Activated CD8-positive, alpha-beta memory T cell treated with anti-CD3 and anti-CD28 coated beads, Interleukin-2, amount 50 U/mL, for 4 hours (primary cell): ENCODE measurements at regions not wholly inside any gene's neighbourhood (a gene's known extent, or its start where the extent isn't known, plus 50 kb on each side); places are given as distances from the start of the nearest gene placed in this dataset.
"Not testable (repeated sequence)": the region's sequence is repeated elsewhere in the genome, so short reads cannot be mapped to it uniquely, and the experiment has no call there.

ENCODE experiments used
- DNase-seq: peaks from one replicate; pipeline ENCODE4 v3.0.0-alpha.2; 2020

DNA sequence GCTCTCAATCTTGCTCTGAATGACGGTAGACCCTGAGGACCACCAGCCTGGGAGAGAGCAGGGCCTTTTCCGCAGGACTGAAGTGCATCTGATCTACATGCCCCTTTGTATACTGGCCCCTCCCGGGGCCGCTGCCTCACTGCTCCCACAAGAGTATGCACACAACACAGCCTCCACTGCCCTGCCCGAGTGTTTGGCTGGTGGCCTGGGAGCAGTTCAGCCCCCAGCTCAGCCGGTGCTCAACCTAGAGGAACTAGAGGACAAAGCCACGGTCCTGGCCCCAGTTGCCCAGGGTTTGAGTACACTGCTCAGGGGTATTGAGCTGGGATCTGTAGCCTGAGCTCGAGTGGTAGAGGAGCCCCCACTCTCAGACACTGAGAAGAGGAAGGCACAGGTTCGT, 118.9 kb upstream of the CAB39 start:
- no peak for DNase-seq

DNA sequence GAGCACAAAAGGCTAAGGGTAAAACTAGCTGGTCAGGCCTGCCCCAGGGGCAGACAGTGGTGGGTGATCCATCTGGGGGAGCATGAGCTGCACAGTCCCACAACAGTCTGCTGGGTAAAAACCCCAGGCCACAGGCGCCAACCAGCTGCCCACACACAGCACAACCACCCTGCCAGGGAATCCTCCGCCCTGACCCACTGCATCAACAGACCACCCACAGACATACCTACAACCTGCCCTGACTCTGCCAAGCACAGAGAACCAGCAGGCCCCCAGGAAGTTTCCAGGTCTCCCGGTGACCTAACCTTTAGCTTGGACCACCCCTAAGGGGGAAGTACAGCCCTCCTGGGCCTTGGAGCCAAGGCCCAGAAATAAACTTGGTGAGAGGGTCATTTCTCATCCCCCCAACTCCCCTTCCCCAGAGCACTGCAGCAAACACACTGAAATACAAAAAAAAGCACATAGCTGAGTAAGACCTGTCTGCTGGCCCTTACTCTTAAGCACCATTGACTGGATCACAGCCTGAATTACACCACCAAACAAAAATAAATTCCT, 118.3 kb upstream of the CAB39 start:
- no peak for DNase-seq

DNA sequence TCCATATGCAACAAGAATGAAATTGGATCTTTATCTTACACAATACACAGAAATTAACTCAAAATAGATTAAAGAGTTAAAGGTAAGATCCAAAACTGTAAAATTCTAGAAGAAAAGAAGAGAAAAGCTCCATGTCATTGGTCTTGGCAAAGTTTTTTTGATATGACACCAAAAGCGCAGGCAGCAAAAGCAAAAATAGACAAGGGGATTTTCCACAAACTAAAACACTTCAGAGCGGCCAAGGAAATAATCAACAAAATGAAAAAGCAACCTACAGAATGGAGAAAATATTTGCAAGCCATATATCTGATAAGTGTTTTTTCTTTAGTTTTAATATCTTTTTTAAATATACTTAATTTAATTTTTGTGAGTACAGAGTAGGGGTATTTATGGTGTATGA, 112.8 kb upstream of the CAB39 start:
- no peak for DNase-seq

DNA sequence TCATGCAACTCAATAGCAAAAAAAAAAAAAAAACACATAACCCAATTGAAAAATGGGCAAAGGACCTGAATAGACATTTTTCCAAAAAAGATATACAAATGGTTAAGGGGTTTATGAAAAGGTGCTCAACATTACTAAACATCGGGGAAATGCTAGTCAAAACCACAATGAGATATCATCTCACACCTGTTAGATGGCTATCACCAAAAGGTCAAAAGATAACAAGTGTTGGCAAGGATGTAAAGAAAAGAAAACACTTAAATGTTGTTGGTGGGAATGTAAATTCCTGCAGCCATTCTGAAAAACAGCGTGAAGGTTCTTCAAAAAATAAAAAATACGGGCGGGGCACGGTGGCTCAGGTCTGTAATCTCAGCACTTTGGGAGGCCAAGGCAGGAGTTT, 112.4 kb upstream of the CAB39 start:
- no peak for DNase-seq

DNA sequence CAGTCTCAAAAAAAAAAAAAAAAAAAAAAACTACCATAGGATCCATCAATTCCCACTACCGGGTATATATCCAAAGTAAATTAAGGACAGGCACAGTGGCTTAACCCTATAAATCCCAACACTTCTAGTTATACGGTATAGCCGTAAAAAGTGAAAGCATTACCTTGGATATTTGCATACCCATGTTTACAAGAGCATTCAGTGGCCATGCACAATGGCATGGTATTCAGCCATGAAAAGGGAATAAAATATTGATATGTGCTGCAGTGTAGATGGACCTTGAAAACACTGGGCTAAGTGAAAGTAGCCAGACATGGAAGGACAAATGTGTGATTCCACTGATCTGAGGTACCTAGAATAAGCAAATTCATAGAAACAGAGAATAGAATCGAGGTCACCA, 111.8 kb upstream of the CAB39 start:
- no peak for DNase-seq

DNA sequence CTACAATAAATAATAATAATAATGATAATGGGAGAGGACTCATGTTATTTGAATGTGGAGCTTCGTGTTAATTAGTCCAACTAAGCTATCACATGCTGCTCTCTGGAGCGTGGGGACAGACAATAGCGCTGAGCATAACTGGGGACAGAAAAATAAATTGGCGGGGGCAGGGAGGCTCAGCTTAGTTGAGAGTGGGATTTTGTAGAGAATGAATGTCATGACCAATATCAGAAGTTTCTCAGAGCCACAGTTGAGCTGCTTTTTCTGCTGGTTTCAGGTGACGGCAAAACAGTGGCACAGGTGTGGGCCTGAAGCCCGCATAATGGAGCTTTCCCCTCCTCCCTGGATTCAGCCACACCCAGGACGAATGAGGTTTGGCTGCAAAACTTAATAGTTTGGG, 111.1 kb upstream of the CAB39 start:
- no peak for DNase-seq

DNA sequence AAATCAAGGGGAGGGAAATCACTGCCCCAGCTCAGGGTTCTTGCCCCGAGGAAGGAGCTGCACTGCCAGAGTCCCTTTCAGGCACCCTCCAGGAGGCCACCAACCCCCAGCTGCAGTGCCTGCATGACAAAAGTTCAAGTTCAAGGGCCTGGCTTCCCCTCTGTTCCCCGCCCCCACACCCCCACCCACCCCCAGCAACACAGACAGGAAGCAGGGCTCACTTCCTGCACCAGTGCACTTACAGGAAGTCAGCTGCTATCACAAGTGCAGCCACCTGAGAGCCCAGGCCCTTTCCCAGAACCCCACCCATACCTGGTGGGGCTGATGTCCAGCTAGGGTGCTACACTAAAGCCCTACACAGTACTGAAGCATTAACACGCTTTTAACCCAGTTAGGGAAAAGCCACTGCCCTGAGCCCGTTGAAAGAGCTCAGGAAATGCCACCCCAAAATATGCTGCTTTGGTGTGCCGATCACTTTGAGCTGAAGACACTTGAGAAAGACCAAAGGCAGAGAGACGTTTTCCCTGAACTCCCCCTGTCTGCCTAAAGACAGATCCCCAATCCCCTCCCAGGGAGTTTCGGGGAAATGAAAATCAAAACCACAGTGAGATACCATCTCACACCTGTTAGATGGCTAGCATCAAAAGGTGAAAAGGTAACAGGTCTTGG, 109.9 kb upstream of the CAB39 start:
- peak; percentile 57 for DNase-seq

DNA sequence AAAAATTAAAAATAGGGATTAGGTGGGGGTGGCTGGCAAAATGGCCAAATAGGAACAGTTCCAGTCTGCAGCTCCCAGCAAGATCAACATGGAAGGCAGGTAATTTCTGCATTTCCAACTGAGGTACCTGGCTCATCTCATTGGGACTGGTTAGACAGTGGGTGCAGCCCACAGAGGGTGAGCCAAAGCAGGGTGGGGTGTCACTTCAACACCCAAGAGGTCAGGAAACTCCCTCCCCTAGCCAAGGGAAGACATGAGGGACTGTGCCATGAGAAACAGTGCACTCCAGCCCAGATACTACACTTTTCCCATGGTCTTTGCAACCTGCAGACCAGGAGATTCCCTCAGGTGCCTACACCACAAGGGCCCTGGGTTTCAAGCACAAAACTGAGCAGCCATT, 109.3 kb upstream of the CAB39 start:
- DNase-seq = not testable (repeated sequence)

DNA sequence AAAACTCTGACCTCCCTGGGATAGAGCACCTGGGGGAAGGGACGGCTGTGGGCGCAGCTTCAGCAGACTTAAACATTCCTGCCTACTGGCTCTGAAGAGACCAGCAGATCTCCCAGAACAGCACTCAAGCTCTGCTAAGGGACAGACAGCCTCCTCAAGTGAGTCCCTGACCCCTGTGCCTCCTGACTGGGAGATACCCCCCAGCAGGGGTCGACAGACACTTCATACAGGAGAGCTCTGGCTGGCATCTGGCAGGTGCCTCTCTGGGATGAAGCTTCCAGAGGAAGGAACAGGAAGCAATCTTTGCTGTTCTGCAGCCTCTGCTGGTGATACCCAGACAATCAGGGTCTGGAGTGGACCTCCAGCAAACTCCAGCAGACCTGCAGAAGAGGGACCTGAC, 108.5 kb upstream of the CAB39 start:
- DNase-seq = not testable (repeated sequence)

DNA sequence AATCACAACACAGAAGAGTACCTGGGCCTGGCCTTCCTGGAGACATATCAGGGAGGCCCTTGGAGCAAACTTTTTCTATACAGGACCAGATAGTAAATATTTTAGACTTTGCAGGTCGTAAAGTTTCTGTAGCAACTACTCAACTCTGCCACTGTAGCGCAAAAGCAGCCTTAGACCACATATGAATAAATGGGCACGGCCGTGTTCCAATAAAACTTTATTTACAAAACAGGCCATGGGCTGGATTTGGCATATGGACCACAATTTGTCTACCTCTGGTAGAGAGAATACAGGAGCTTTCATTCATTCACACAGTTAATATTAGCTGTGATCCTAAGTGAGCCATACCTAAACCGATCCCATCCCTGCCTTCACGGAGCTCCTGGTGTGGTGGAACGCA, 98.6 kb upstream of the CAB39 start:
- DNase-seq = no peak

DNA sequence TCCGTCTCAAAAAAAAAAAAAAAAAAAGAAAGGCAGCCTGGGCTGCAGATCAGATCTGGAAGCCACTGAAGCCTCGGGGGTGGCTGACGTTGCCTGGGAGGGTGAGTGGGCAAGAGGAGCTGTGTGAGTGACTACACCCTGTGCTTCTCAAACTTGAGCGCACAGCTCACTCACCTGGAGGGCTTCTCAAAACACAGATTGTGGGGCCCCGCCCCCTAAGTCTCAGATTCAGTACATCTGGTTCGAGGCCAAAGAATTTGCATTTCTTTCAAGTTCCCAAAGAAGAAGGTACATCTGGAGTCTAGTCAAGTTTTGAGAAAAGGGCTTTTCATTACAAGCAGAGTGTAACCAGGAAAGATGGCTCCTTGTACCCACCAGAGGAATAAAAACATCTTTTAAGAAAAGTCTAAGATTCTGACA, 97.7 kb upstream of the CAB39 start:
- DNase-seq = peak; percentile 43

DNA sequence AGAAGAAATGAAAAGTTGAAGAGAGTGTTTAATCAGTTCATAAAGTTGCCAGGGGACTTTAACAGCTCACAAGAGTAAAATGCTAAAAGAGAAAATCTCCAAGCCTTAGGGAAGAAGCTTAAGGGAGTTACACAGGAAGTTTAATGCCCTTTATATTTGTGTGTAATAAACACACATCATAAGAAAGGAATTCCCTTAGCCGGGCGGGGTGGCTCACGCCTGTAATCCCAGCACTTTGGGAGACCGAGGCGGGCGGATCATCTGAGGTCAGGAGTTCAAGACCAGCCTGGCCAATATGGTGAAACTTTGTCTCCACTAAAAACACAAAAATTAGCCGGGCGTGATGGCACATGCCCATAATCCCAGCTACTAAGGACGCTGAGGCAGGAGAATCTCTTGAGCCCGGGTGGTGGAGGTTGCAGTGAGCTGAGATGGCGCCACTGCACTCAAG, 95.4 kb upstream of the CAB39 start:
- not testable (repeated sequence) for DNase-seq

DNA sequence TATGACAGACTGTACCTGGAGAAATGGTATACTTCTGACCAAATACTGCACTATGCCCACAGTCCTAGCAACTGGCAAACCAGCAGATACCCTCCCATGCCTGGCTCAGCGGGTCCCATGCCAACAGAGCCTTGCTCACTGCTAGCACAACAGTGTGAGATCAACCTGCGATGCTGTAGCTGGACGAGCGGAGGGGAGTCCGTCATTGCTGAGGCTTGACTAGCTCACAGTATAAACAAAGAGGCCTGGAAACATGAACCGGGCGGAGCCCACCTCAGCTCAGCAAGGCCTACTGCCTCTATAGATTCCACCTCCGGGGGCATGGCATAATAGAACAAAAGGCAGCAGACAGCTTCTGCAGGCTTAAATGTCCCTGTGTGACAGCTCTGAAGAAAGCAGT, 93.2 kb upstream of the CAB39 start:
- DNase-seq = no peak

DNA sequence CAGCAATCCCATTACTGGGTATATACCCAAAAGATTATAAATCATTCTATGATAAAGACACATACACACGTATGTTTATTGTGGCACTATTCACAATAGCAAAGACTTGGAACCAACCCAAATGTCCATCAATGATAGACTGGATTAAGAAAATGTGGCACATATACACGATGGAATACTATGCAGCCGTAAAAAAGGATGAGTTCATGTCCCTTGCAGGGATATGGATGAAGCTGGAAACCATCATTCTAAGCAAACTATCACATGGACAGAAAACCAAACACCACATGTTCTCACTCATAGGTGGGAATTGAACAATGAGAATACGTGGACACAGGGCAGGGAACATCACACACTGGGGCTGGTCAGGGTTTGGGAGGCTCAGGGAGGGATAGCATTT, 87.4 kb upstream of the CAB39 start:
- not testable (repeated sequence) for DNase-seq

DNA sequence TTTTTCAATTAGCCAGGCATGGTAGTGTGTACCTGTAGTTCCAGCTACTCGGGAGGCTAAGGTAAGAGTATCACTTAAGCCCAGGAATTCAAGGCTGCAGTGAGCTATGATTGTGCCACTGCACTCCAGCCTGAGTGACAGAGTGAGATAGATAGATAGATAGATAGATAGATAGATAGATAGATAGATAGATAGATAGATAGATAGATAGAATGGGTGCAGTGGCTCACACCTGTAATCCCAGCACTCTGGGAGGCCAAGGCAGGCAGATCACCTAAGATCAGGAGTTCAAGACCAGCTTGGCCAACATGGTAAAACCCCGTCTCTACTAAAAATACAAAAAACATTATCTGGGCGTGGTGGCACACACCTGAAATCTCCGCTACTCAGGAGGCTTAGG, 85.6 kb upstream of the CAB39 start:
- not testable (repeated sequence) for DNase-seq

DNA sequence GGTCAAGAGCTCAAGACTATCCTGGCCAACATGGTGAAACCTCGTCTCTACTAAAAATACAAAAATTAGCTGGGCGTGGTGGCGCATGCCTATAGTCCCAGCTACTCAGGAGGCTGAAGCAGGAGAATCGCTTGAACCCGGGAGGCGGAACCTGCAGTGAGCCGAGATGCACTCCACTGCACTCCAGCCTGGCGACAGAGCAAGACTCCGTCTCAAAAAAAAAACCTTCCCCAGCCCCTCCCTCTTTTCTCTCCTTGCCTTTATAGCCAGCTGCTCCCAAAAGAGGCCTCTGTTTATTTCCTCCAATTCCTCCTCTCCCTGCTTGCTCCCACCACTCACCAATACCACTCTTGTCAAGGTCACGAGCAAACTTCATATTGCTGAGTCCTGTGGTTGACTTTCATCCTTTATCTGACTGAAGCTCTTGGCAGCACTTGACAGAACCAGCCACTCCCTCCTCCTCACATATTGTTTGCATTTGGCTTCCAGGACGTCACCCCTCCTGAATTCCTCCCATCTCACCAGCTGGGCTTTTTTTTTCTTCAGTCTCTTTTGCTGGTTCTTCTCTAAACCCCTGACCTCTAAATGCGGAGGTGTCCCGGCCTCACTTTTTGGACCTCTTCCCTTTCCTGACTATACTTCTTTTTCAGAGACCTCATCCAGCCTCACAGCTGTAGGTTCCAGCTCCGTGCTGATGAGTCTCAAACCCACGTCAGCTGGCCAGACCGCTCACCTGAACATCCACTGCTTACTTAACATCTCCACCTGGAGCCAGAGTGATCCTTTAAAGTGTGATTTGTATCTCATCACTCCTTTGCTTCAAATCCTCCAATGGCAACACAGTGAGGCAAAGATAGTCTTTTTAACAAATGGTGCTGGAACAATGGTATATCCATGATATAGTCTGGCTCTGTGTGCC, 84.6 kb upstream of the CAB39 start:
- no peak for DNase-seq

DNA sequence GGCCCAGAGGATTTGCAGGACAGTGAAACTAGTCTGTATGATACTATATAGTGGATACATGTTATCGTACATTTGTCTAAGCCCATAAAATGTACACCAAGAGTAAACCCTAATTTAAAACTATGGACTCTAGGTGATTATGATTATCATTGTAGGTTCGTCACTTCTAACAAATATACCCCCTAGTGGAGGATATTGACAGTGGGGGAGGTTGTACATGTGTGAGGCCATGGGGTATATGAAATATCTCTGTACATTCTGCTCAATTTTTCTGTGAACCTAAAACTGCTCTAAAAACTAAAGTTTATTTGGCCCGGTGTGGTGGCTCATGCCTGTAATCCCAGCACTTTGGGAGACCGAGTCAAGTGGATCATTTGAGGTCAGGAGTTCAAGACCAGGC, 81.2 kb upstream of the CAB39 start:
- no peak for DNase-seq

DNA sequence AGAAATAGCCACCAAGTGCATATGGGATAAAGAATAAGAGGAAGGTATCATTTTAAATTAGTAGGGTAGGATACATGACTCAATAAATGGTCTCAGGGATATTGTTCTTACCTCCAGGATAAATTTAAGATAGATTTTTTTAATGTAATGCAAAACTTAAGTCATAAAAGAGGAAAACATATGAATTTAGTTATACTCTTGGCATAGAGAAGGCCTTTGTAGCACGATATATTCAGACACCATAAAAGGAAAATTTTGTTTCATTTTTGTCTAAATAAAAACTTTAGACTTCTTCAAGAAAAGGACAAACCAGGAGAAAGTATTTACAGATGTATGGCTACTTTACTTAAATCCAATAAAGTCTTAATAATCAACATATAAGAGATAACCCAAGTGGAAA, 78.5 kb upstream of the CAB39 start:
- DNase-seq = no peak

DNA sequence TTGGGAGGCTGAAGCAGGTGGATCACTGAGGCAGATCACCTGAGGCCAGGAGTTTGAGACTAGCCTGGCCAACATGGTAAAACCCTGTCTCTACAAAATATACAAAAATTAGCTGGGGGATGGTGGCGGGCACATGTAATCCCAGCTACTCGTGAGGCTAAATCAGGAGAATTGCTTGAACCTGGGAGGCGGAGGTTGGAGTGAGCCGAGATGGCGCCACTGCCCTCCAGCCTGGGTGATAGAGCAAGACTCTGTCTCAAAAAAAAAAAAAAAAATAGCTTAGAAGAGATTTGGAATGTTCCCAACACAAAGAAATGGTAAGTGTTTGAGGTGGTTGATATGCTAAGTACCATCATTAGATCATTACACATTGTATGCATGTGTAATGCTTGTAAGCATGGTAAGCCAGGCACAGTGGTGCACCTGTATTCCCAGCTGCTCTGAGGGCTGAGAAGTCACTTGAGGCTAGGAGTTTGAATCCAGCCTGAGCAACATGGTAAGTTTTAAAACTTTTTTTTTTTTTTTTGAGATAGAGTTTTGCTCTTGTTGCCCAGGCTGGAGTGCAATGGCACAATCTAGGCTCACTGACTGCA, 77.8 kb upstream of the CAB39 start:
- DNase-seq = not testable (repeated sequence)

DNA sequence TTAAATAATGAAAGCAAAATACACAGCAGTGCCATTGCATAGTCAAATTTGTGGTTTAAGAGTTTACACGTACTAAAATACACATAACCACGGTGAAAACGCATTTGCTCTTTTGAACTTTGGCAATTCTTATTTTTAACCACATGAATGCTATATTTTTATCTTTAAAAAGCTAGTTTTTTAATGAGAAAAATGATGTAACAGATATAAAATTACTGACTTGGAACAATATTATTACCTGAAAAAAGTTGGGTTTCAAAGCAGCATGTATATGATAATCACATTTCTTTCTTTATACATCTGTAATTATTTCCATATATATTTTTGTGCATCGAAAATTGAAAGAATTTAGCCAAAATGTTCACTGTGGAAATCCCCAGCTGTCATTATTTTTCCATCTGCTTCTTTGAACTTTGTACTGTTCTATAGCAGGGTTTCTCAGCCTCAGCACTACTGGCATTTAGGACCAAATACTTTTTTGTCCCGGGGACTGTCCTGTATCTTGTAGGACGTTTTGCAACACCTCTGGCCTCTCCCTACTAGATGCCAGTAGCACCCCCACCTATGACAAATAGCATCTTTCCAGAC, 75.9 kb upstream of the CAB39 start:
- no peak for DNase-seq

DNA sequence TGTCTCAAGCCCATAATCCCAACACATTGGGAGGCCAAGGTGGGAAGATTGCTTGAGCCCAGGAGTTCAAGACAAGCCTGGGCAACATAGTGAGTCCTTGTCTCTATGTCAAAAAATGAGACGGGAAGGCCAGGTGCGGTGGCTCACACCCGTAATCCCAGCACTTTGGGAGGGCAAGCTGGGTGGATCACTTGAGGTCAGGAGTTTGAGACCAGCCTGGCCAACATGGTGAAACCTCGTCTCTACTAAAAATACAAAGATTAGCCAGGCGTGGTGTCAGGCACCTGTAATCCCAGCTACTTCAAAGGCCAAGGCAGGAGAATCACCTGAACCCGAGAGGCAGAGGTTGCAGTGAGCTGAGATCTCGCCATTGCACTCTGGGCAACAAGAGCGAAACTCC, 75.2 kb upstream of the CAB39 start:
- DNase-seq = not testable (repeated sequence)

DNA sequence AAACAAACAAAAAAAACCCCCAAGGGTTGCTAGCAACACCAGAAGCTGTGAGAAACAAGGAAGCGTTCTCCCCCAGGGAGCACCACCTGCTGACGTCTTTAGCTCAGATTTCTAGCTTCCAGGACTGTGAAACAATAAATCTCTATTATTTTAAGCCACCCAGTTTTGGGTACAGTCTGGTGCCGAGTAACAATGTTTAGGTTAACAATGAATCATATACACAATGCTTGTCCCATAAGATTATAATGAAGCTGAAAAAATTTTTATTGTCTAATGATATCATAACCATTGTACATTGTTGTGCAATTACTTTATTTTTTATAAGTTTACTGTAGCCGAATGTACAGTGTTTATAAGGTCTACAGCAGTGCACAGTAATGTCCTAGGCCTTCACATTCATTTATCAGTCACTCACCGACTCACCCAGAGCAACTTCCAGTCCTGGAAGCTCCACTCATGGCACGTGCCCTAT, 72.1 kb upstream of the CAB39 start:
- no peak for DNase-seq

DNA sequence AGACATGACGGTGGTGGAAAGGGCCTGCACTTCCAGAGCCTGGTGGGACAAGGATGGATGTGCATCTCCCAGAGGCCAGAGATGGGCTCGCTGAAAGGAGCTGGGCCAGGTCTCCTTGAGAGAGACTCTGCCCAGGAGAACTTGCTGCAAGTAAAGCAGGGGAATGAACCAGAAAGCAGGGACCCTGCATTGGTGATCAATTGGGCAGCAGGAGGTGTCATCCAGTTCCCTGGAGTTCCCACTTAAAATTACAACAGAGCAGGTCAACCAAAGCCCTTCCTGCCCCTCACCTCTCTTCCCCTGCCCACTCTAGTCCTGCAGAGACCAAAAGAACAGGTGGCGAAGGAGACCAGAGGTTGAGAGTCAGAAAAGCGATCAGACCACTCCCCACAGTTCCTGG, 69.7 kb upstream of the CAB39 start:
- no peak for DNase-seq
